AG09309 (cell line): ENCODE measurements at regions not wholly inside any gene's neighbourhood (a gene's known extent, or its start where the extent isn't known, plus 50 kb on each side); places are given as distances from the start of the nearest gene placed in this dataset.

Experiments
- DNase-seq: peaks from one replicate; pipeline ENCODE4 v3.0.0-alpha.2; 2010; ENCODE audit warnings: low read depth
- H3K4me3 ChIP-seq: 2 replicates; pipeline ENCODE4 v1.5.1; 2011; ENCODE audit warnings: mild to moderate bottlenecking, low read depth, low read length, moderate library complexity; ENCODE audit not compliant: control insufficient read depth
- TF ChIP-seq, protein P1 (sequence below): IDR thresholded peaks from 2 replicates; pipeline ENCODE4 v1.5.1; 2011; ENCODE audit warnings: mild to moderate bottlenecking, low read depth, low read length, inconsistent platforms; ENCODE audit not compliant: insufficient read depth, control insufficient read depth; ENCODE audit errors: missing control alignments

DNA sequence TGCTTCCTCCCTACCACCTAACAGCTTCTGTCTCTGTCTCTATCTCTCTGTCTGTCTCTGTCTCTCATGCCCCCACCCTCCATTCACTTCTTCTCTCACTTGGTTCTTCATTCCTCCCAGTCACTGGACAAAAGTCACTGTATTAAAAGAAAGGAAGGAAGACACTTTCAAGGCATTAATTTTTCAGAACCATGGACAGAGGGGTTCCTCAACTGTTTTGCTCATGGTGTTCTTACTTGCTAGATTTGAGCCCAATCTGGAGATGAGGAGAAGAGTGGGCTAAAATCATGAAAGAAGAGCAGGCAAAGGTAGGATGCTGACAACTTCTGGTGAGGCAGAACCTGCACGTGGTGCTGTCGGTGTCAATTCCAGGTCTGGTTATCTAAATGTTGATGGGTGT, 116.7 kb upstream of the LARGE1 start:
- TF ChIP-seq, protein P1, sequence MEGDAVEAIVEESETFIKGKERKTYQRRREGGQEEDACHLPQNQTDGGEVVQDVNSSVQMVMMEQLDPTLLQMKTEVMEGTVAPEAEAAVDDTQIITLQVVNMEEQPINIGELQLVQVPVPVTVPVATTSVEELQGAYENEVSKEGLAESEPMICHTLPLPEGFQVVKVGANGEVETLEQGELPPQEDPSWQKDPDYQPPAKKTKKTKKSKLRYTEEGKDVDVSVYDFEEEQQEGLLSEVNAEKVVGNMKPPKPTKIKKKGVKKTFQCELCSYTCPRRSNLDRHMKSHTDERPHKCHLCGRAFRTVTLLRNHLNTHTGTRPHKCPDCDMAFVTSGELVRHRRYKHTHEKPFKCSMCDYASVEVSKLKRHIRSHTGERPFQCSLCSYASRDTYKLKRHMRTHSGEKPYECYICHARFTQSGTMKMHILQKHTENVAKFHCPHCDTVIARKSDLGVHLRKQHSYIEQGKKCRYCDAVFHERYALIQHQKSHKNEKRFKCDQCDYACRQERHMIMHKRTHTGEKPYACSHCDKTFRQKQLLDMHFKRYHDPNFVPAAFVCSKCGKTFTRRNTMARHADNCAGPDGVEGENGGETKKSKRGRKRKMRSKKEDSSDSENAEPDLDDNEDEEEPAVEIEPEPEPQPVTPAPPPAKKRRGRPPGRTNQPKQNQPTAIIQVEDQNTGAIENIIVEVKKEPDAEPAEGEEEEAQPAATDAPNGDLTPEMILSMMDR = no peak
- DNase-seq = no peak

DNA sequence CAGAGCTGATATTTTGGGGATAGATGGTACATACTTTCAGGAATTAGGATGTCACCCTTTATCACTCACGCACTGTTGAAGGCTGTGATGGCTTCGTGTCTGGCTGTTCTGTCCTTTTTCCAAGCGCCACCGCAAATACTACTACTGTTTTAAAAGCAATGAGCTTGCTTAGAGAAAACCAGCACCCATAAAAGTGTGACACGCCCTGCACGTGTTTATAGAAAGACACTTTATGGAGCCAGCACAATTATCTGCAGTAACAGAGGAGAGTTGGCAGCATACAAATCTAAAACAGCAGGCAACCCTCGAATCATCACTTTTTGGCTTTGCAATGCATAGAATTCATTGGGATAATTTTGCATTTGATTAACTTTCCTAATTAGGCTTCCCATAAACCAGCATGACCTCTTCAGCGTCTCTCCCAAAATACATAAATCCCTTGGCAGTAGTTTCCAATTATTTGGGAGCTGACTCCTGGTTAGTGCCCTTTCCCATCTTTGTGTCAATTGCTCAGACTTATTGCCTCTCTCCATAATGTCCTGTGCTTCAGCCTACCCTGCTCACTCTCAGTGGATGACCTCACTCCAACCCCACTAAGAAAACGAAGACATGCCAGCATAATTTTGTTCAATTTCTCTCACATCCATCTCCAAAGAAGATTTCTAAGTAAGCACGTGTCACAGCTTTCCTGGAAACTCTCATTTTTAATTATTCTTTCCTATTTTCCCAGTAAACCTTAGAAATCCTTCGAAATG, 118.7 kb upstream of the LARGE1 start:
- no peak for DNase-seq
- TF ChIP-seq, protein P1 = no peak
- no peak overlapping the region for H3K4me3 ChIP-seq

More for the DNA sequence above, 116.7 kb upstream of the LARGE1 start:
- H3K4me3 ChIP-seq = no peak overlapping the region

DNA sequence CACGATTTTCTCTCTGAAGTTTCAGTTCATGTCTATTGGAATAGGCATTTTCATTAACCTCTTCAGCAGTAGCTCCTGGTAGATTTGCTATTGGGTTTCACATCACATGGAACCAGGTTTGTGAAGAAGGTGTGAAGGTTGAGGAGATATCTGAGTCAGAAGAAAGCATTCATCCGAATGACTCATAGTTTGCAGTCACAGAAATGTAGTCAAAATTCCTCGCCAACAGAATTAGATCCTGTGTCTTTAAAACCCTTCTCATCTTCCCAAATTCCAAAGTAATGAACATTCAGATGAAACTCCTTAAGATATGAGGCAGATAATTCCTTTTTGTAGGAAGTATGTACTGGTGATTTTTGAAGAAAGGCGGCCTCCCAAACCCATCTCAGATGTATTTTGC, 125.0 kb upstream of the LARGE1 start:
- no peak overlapping the region for H3K4me3 ChIP-seq
- TF ChIP-seq, protein P1 = no peak
- no peak for DNase-seq

DNA sequence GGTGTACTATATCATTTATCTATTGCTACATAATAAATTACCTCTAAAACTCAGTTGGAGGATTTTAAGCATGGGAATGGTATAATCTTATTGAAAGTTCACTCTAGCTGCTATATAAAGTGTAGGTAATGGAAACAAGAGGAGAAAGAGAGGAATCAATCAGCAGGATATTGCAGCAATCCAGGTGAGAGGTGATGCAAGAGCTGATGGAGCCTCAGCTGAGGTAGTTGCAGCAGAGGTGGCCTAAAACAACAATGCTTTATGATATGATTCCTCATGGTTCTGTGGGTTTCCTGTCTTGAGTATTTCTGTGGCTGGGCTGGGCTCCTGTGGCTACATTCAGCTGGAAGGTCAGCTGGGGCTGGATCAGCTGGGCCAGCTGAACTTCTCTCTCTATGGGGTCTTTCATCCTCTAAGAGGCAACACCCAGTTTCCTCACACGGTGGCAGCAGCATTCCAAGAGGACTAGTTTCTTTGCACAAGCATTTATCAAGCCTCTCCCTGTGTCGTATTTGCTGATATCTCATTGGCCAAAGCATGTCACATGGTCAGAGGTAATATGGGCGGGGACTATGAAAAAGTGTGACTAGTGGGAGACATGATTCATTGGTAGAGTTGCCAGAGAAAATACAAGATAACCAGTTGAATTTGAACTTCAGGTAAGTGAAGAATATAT, 135.4 kb upstream of the LARGE1 start:
- TF ChIP-seq, protein P1 = no peak
- no peak overlapping the region for H3K4me3 ChIP-seq
- DNase-seq = no peak

DNA sequence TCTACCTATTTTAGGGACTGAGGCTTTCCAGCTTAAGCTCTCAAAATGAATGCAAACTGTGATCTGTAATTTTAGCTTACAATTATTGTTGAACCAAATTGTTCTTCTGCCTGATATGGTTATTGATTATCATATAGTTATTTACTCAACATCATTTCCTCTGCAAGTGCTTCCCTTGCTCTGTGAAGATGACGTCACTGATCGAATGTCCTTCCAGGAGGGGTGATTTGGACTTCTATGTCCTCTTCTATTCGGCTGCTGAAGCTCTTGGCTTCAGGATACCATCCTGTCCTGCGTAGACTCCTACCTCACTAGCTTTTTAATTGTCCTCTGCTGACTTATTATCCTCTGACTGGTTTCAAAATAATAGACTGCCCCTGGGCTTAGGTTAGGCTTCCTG, 137.4 kb upstream of the LARGE1 start:
- H3K4me3 ChIP-seq = no peak overlapping the region
- DNase-seq = no peak
- TF ChIP-seq, protein P1 = no peak

DNA sequence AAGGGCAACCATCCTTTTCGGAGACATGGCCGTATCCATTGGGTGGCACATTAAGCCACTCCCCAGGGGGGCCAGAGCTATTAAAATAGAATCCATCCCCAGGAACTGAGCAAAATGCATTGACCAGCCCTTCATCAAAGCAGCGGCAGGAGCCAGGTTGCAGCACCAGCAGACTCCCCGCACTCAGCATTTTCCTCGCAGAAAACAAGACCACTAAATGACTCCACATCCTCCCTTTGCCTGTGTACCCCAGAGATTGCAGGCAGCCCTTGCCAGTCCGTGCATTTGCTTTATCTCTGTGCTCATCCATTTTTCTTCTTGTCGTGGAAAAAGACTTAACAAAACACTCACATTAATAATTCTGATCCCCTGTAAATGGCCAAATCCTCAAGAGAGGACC, 144.4 kb upstream of the LARGE1 start:
- H3K4me3 ChIP-seq = no peak overlapping the region
- TF ChIP-seq, protein P1 = no peak
- DNase-seq = no peak
